SU-DHL-6 (cell line): ENCODE measurements at regions not wholly inside any gene's neighbourhood (a gene's known extent, or its start where the extent isn't known, plus 50 kb on each side); places are given as distances from the start of the nearest gene placed in this dataset.

Experiments used
- H2AFZ ChIP-seq: fragments of 200-600 bp; sonication (generic); 2 replicates; pipeline ENCODE4 v1.6.1; 2014; ENCODE audit warnings: low read depth, mild to moderate bottlenecking, moderate library complexity, mixed read lengths, antibody characterized with exemption, low read length; ENCODE audit not compliant: severe bottlenecking
- H3F3A ChIP-seq: fragments of 200-600 bp; shearing (Covaris generic); 2 replicates; pipeline ENCODE4 v1.6.0; 2016; ENCODE audit warnings: antibody characterized with exemption, mild to moderate bottlenecking; ENCODE audit not compliant: insufficient read depth
- H3K27ac ChIP-seq: fragments of 200-600 bp; sonication (generic); 2 replicates; pipeline ENCODE4 v1.5.1; 2016; ENCODE audit warnings: low read depth, mild to moderate bottlenecking, low read length, moderate library complexity, mixed read lengths
- H3K27me3 ChIP-seq: fragments of 200-600 bp; sonication (generic), shearing (Covaris generic); 2 replicates; pipeline ENCODE4 v1.6.0; 2014; ENCODE audit warnings: mild to moderate bottlenecking, low read length
- H3K36me3 ChIP-seq: fragments of 200-600 bp; sonication (generic); 2 replicates; pipeline ENCODE4 v1.6.1; 2014; ENCODE audit warnings: mild to moderate bottlenecking, low read length, mixed read lengths
- H3K4me2 ChIP-seq: fragments of 300-600, 200-600 bp; shearing (Covaris generic), sonication (generic); 2 replicates; pipeline ENCODE4 v1.6.0; 2014; ENCODE audit warnings: low read length, low read depth, mild to moderate bottlenecking; ENCODE audit not compliant: poor library complexity, severe bottlenecking
- H3K4me3 ChIP-seq: fragments of 200-600 bp; sonication (generic); 2 replicates; pipeline ENCODE4 v1.5.1; 2014; ENCODE audit warnings: antibody characterized with exemption, low read length, mild to moderate bottlenecking, mixed read lengths; ENCODE audit not compliant: insufficient read depth, poor library complexity, severe bottlenecking
- H3K79me2 ChIP-seq: fragments of 200-600 bp; sonication (generic); 2 replicates; pipeline ENCODE4 v1.6.1; 2014; ENCODE audit warnings: mild to moderate bottlenecking, low read length, moderate library complexity; ENCODE audit not compliant: insufficient read depth
- H3K9ac ChIP-seq: fragments of 200-600 bp; sonication (generic); 2 replicates; pipeline ENCODE4 v1.7.0; 2014; ENCODE audit warnings: mild to moderate bottlenecking, low read length
- H3K9me2 ChIP-seq: fragments of 200-600 bp; sonication (generic); replicated peaks from 2 replicates; pipeline ENCODE4 v1.6.1; 2014; ENCODE audit warnings: low read length; ENCODE audit not compliant: insufficient read depth
- H3K9me3 ChIP-seq: fragments of 200-600 bp; sonication (generic); 2 replicates; pipeline ENCODE4 v1.6.1; 2014; ENCODE audit warnings: low read length, mixed read lengths; ENCODE audit not compliant: insufficient read depth
- H4K20me1 ChIP-seq: fragments of 200-600 bp; sonication (generic); 2 replicates; pipeline ENCODE4 v1.6.1; 2014; ENCODE audit warnings: low read depth, mild to moderate bottlenecking, antibody characterized with exemption, low read length, moderate library complexity, mixed read lengths
- CTCF ChIP-seq: fragments of 200-600 bp; sonication (generic); IDR thresholded peaks from one replicate; pipeline ENCODE4 v1.5.1; 2017; ENCODE audit warnings: antibody characterized with exemption, mild to moderate bottlenecking, low read length, moderate library complexity; ENCODE audit not compliant: insufficient read depth, poor library complexity, severe bottlenecking
- EZH2phosphoT487 ChIP-seq: fragments of 200-600 bp; sonication (generic), shearing (Covaris generic); conservative IDR thresholded peaks from 2 replicates; pipeline ENCODE4 v1.6.1; 2018; ENCODE audit warnings: mild to moderate bottlenecking, antibody characterized with exemption, low read length, moderate library complexity, mixed read lengths

GRCh38 chr7:115572111-115572510 is 458.5 kb downstream of the TFEC start:
- H3K27ac ChIP-seq = no peak overlapping the region
- H2AFZ ChIP-seq = no peak overlapping the region
- H3K27me3 ChIP-seq = no peaks in the 10 kb centered on the region
- no peaks in the 10 kb centered on the region for H4K20me1 ChIP-seq
- TF ChIP-seq EZH2phosphoT487 = no peak
- no peak for TF ChIP-seq CTCF
- no peak overlapping the region for H3K9ac ChIP-seq
- H3K79me2 ChIP-seq = no peaks in the 10 kb centered on the region
- H3K4me3 ChIP-seq = no peak overlapping the region
- no peaks in the 10 kb centered on the region for H3K36me3 ChIP-seq
- no peak overlapping the region for H3K4me2 ChIP-seq
- H3K9me3 ChIP-seq = no peaks in the 10 kb centered on the region
- H3K9me2 ChIP-seq = no peaks in the 10 kb centered on the region
- no peaks in the 10 kb centered on the region for H3F3A ChIP-seq

DNA sequence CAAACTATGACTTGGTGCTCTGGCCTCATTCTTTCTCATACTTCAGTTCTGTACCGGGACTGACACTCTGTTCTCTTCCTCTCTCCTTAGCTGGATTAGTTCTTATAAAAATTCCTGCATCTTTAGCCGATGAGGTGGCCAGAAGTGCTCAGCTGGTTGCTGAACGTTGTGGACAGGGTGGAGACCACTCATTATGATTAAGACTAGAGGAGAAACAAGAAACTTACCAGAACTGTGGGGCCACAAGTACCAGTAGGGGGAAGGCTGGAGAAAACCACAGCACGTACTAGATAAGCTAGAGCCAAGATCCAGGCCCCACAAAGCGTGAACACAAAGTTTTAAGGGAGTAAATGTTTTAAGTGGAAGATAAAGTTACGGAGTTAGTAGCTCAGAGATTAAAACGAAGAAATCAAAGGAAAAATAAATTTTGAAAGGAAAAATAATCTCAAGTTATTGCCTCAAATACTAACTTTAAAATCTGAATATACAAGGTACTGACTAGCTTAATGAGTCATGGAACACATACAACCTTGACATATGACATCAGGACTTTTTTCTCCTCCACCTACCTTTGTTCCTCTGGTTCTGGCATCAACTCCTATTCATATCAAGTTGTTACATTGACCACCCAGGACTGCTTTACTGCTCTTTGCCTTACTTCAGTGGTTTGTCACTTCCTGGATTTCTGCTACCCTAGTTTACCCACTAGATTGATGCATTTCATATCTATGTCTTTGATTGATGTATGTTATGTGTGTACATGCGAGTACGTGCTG is 469.0 kb downstream of the TFEC start:
- H3K36me3 ChIP-seq = no peaks in the 10 kb centered on the region
- H3K27me3 ChIP-seq = no peaks in the 10 kb centered on the region
- no peaks in the 10 kb centered on the region for H3K9me3 ChIP-seq
- H3K27ac ChIP-seq = no peak overlapping the region
- H3F3A ChIP-seq = no peaks in the 10 kb centered on the region
- no peak overlapping the region for H3K9ac ChIP-seq
- TF ChIP-seq CTCF = no peak
- TF ChIP-seq EZH2phosphoT487 = no peak
- no peak overlapping the region for H3K4me3 ChIP-seq
- H3K79me2 ChIP-seq = no peaks in the 10 kb centered on the region
- no peak overlapping the region for H3K4me2 ChIP-seq
- no peaks in the 10 kb centered on the region; the same call in 1 of the 2 replicates for H3K9me2 ChIP-seq
- no peaks in the 10 kb centered on the region for H4K20me1 ChIP-seq
- H2AFZ ChIP-seq = no peak overlapping the region

DNA sequence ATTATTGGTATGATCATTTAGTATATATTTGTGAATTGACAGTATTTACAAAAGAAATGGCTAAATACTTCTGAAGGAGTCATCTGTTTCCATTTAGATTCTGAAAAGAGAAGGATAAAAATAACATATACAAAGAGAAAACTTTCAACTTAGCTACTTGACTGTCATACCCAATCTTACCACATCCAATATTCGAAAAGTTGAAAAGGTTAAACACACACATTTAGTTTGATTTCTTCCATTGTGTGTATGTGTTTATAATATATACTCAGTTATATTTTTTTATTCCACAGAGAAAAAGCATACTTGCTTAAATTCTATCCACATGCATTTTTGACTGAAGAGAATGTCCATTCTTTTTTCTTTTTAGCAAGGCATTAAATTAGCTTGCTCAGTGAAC is 470.7 kb downstream of the TFEC start:
- no peaks in the 10 kb centered on the region for H3F3A ChIP-seq
- no peak overlapping the region for H3K4me3 ChIP-seq
- H2AFZ ChIP-seq = no peak overlapping the region
- H3K4me2 ChIP-seq = no peak overlapping the region
- H3K9me3 ChIP-seq = no peaks in the 10 kb centered on the region
- H3K27me3 ChIP-seq = no peaks in the 10 kb centered on the region
- no peak overlapping the region for H3K9ac ChIP-seq
- no peak overlapping the region for H3K27ac ChIP-seq
- no peaks in the 10 kb centered on the region for H3K36me3 ChIP-seq
- H4K20me1 ChIP-seq = no peaks in the 10 kb centered on the region
- no peaks in the 10 kb centered on the region for H3K79me2 ChIP-seq
- no peaks in the 10 kb centered on the region; the same call in 1 of the 2 replicates for H3K9me2 ChIP-seq
- no peak for TF ChIP-seq CTCF
- TF ChIP-seq EZH2phosphoT487 = no peak
